ENCODE measurements at regions not wholly inside any gene's neighbourhood (a gene's known extent, or its start where the extent isn't known, plus 50 kb on each side); places are given as distances from the start of the nearest gene placed in this dataset.

- H3K4me3 ChIP-seq: no peak overlapping the region
- H3K27ac ChIP-seq: no peak overlapping the region
- no peaks in the 10 kb centered on the region for H3K4me1 ChIP-seq (ENCODE audit: low read depth)
- H3K9me3 ChIP-seq (ENCODE audit: low read depth): no peaks in the 10 kb centered on the region
- TF ChIP-seq CTCF (IDR thresholded peaks at IDR 0.05; ENCODE audit: low read depth, low read length): no peak
- H3K27me3 ChIP-seq: no peaks in the 10 kb centered on the region
- no peaks in the 10 kb centered on the region for H3K36me3 ChIP-seq
- no peak for DNase-seq (ENCODE audit: low read depth in 1 of 2, low spot score in 1 of 2)
Measured at GRCh38 chr6:167548451-167548850, 223.6 kb downstream of the TTLL2 start.

- no peaks in the 10 kb centered on the region for H3K4me1 ChIP-seq (ENCODE audit: low read depth)
- H3K36me3 ChIP-seq: no peaks in the 10 kb centered on the region
- no peak overlapping the region for H3K4me3 ChIP-seq
- no peak overlapping the region for H3K27ac ChIP-seq
- DNase-seq (ENCODE audit: low read depth in 1 of 2, low spot score in 1 of 2): no peak
- no peaks in the 10 kb centered on the region for H3K27me3 ChIP-seq
- no peak for TF ChIP-seq CTCF (IDR thresholded peaks at IDR 0.05; ENCODE audit: low read depth, low read length)
- no peaks in the 10 kb centered on the region for H3K9me3 ChIP-seq (ENCODE audit: low read depth)
Measured at GRCh38 chr6:167549213-167549612, 224.3 kb downstream of the TTLL2 start.

GRCh38 chr6:167550941-167551627, 226.2 kb downstream of the TTLL2 start:
- H3K27me3 ChIP-seq: no peaks in the 10 kb centered on the region
- TF ChIP-seq CTCF (IDR thresholded peaks at IDR 0.05; ENCODE audit: low read depth, low read length): no peak
- no peaks in the 10 kb centered on the region for H3K4me1 ChIP-seq (ENCODE audit: low read depth)
- no peak overlapping the region for H3K4me3 ChIP-seq
- H3K9me3 ChIP-seq (ENCODE audit: low read depth): no peaks in the 10 kb centered on the region
- peak in 1 of 2 donors; percentile 82 for DNase-seq (ENCODE audit: low read depth in 1 of 2, low spot score in 1 of 2)
- H3K27ac ChIP-seq: no peak overlapping the region
- no peaks in the 10 kb centered on the region for H3K36me3 ChIP-seq

- Histone ChIP-seq H3K9me3 (ENCODE audit: low read depth) (no peaks in the 10 kb centered on the region), H3K4me1 (ENCODE audit: low read depth) (no peaks in the 10 kb centered on the region), H3K4me3 (no peak overlapping the region), H3K36me3 (no peaks in the 10 kb centered on the region), H3K27me3 (no peaks in the 10 kb centered on the region), H3K27ac (no peak overlapping the region)
- TF ChIP-seq CTCF (IDR thresholded peaks at IDR 0.05; ENCODE audit: low read depth, low read length): no peak
- no peak for DNase-seq (ENCODE audit: low read depth in 1 of 2, low spot score in 1 of 2)
Measured at GRCh38 chr6:167551628-167552257, 226.9 kb downstream of the TTLL2 start.

- Histone ChIP-seq H3K27ac (no peak overlapping the region), H3K27me3 (no peaks in the 10 kb centered on the region), H3K4me1 (ENCODE audit: low read depth) (no peaks in the 10 kb centered on the region), H3K36me3 (no peaks in the 10 kb centered on the region), H3K9me3 (ENCODE audit: low read depth) (no peaks in the 10 kb centered on the region), H3K4me3 (no peak overlapping the region)
- no peak for DNase-seq (ENCODE audit: low read depth in 1 of 2, low spot score in 1 of 2)
- TF ChIP-seq CTCF (IDR thresholded peaks at IDR 0.05; ENCODE audit: low read depth, low read length): no peak
Measured at GRCh38 chr6:167552258-167552630, 227.4 kb downstream of the TTLL2 start.

Measured in cardiac muscle cell (in vitro differentiated cells and primary cell).